Tibial nerve (tissue), 4 donors: ENCODE measurements at regions not wholly inside any gene's neighbourhood (a gene's known extent, or its start where the extent isn't known, plus 50 kb on each side); places are given as distances from the start of the nearest gene placed in this dataset.

Experiments used
- CTCF ChIP-seq, 5 experiments: fragments of 200-600 bp in 3 of 5; fragments of 450-650 bp in 2 of 5; sonication (generic) in 3 of 5; IDR thresholded peaks; one replicate each; pipeline ENCODE4 v1.5.1; 2016 to 2019; ENCODE audit warnings: antibody characterized with exemption in 5 of 5, mild to moderate bottlenecking in 3 of 5, moderate library complexity in 2 of 5
- EP300 ChIP-seq, 2 donors: sonication (generic); formaldehyde crosslinking; IDR thresholded peaks; one replicate each; pipeline ENCODE4 v1.6.1; 2017; ENCODE audit warnings: antibody characterized with exemption in 2 of 2, mild to moderate bottlenecking in 1 of 2
- POLR2A ChIP-seq, 2 donors: fragments of 450-650 bp; IDR thresholded peaks; one replicate each; pipeline ENCODE4 v1.6.1; 2017; ENCODE audit warnings: antibody characterized with exemption in 2 of 2, mild to moderate bottlenecking in 2 of 2, moderate library complexity in 2 of 2

- no peak for TF ChIP-seq CTCF (IDR thresholded peaks at IDR 0.05)
- TF ChIP-seq POLR2A (IDR thresholded peaks at IDR 0.05), result no peak
- TF ChIP-seq EP300 (IDR thresholded peaks at IDR 0.05), result no peak
Observed at GRCh38 chr2:126756125-126756524, 100.2 kb downstream of the GYPC start.
